ENCODE measurements at regions not wholly inside any gene's neighbourhood (a gene's known extent, or its start where the extent isn't known, plus 50 kb on each side); places are given as distances from the start of the nearest gene placed in this dataset.
"Not testable (repeated sequence)": the region's sequence is repeated elsewhere in the genome, so short reads cannot be mapped to it uniquely, and the experiment has no call there.

- no peak for DNase-seq (ENCODE audit: low spot score)
Observed at GRCh38 chr4:79547851-79548250, 139.8 kb upstream of the GK2 start.

GRCh38 chr4:79545292-79545691, 137.3 kb upstream of the GK2 start:
- DNase-seq (ENCODE audit: low spot score), result not testable (repeated sequence)

- no peak for DNase-seq (ENCODE audit: low spot score)
Observed at GRCh38 chr4:79540143-79540542, 132.1 kb upstream of the GK2 start.

- no peak for DNase-seq (ENCODE audit: low spot score)
Observed at GRCh38 chr4:79535516-79535915, 127.5 kb upstream of the GK2 start.

- DNase-seq (ENCODE audit: low spot score), result no peak
Observed at GRCh38 chr4:79528241-79528706, 120.2 kb upstream of the GK2 start.

- no peak for DNase-seq (ENCODE audit: low spot score)
Observed at GRCh38 chr4:79526641-79527565, 118.9 kb upstream of the GK2 start.

- no peak for DNase-seq (ENCODE audit: low spot score)
Observed at GRCh38 chr4:79516114-79516513, 108.1 kb upstream of the GK2 start.

- no peak for DNase-seq (ENCODE audit: low spot score)
Observed at GRCh38 chr4:79514621-79515329, 106.7 kb upstream of the GK2 start.

- DNase-seq (ENCODE audit: low spot score), result no peak
Observed at GRCh38 chr4:79513576-79513975, 105.5 kb upstream of the GK2 start.

- no peak for DNase-seq (ENCODE audit: low spot score)
Observed at GRCh38 chr4:79512363-79512762, 104.3 kb upstream of the GK2 start.

GRCh38 chr4:79502081-79502480, 94.1 kb upstream of the GK2 start:
- no peak for DNase-seq (ENCODE audit: low spot score)

- DNase-seq (ENCODE audit: low spot score), result no peak
Observed at GRCh38 chr4:79498282-79498681, 90.3 kb upstream of the GK2 start.

- no peak for DNase-seq (ENCODE audit: low spot score)
Observed at GRCh38 chr4:79497001-79497400, 89.0 kb upstream of the GK2 start.

GRCh38 chr4:79495447-79495846, 87.4 kb upstream of the GK2 start:
- no peak for DNase-seq (ENCODE audit: low spot score)

GRCh38 chr4:79492148-79492547, 84.1 kb upstream of the GK2 start:
- no peak for DNase-seq (ENCODE audit: low spot score)

- no peak for DNase-seq (ENCODE audit: low spot score)
Observed at GRCh38 chr4:79489506-79489905, 81.5 kb upstream of the GK2 start.

GRCh38 chr4:79476196-79476595, 68.2 kb upstream of the GK2 start:
- DNase-seq (ENCODE audit: low spot score), result no peak

GRCh38 chr4:79473439-79473724, 65.4 kb upstream of the GK2 start:
- no peak for DNase-seq (ENCODE audit: low spot score)

GRCh38 chr4:79472693-79473438, 64.8 kb upstream of the GK2 start:
- no peak for DNase-seq (ENCODE audit: low spot score)

GRCh38 chr4:79472036-79472435, 64.0 kb upstream of the GK2 start:
- DNase-seq (ENCODE audit: low spot score), result no peak

GRCh38 chr4:79471309-79471708, 63.3 kb upstream of the GK2 start:
- no peak for DNase-seq (ENCODE audit: low spot score)

- no peak for DNase-seq (ENCODE audit: low spot score)
Observed at GRCh38 chr4:79467246-79467932, 59.4 kb upstream of the GK2 start.

Data from left forelimb (tissue), 1 donor.